Lower lobe of right lung (tissue), 2 donors: ENCODE measurements at regions not wholly inside any gene's neighbourhood (a gene's known extent, or its start where the extent isn't known, plus 50 kb on each side); places are given as distances from the start of the nearest gene placed in this dataset.
A peak's percentile ranks its signal among the peaks of the same experiment; 100 is the strongest.
"Not testable (repeated sequence)": the region's sequence is repeated elsewhere in the genome, so short reads cannot be mapped to it uniquely, and the experiment has no call there.

Experiments
- ATAC-seq, 2 donors: fragments of 200-7000 bp; cut with Tn5 transposase; one replicate each; pipeline ENCODE4 v1.9.1; 2020 to 2022; ENCODE audit warnings: mild to moderate bottlenecking in 2 of 2, moderate library complexity in 2 of 2
- DNase-seq: peaks from one replicate; pipeline ENCODE4 v3.0.0-alpha.2; 2020
- H3K27ac ChIP-seq: fragments of 200-600 bp; one replicate; pipeline ENCODE4 v1.8.0; 2022
- H3K27me3 ChIP-seq: fragments of 200-600 bp; one replicate; pipeline ENCODE4 v1.8.0; 2022; ENCODE audit warnings: low read depth
- H3K36me3 ChIP-seq: fragments of 200-600 bp; one replicate; pipeline ENCODE4 v1.8.0; 2022; ENCODE audit warnings: mild to moderate bottlenecking
- H3K4me1 ChIP-seq: fragments of 200-600 bp; one replicate; pipeline ENCODE4 v1.8.0; 2022
- H3K4me3 ChIP-seq: fragments of 200-600 bp; one replicate; pipeline ENCODE4 v1.8.0; 2022; ENCODE audit warnings: mild to moderate bottlenecking
- H3K9me3 ChIP-seq: fragments of 200-600 bp; one replicate; pipeline ENCODE4 v1.8.0; 2022
- CTCF ChIP-seq: fragments of 200-600 bp; IDR thresholded peaks from one replicate; pipeline ENCODE4 v1.8.0; 2022; ENCODE audit warnings: antibody characterized with exemption, mild to moderate bottlenecking
- intact Hi-C: fragments of 100-400 bp; cut with DNase I; formaldehyde crosslinking; loops from one replicate; pipeline ENCODE4 v1.11.0; 2022
- donor health status: DM: no; HTN: yes; CAD: no; lungs with severe emphysema.

- H3K27ac ChIP-seq, intact Hi-C loops, H3K27me3 ChIP-seq, DNase-seq, H3K4me3 ChIP-seq, H3K9me3 ChIP-seq, H3K4me1 ChIP-seq, H3K36me3 ChIP-seq: not testable (repeated sequence)
- peak; percentile 45 to 57 for ATAC-seq
- peak; percentile 37 for TF ChIP-seq CTCF
Observed at GRCh38 chr11:134941936-134942600, 530.0 kb upstream of the B3GAT1 start.

- H3K4me1 ChIP-seq = peaks cover 4% of the 10 kb centered on the region
- DNase-seq (no peak), ATAC-seq (no peak)
- H3K27me3 ChIP-seq = no peaks in the 10 kb centered on the region
- no peaks in the 10 kb centered on the region for H3K36me3 ChIP-seq
- no peaks in the 10 kb centered on the region for H3K9me3 ChIP-seq
- TF ChIP-seq CTCF = no peak
- intact Hi-C loops = no loop called here
- H3K4me3 ChIP-seq = no peak overlapping the region
- no peak overlapping the region for H3K27ac ChIP-seq
Observed at GRCh38 chr11:134941326-134941725, 529.3 kb upstream of the B3GAT1 start.

GRCh38 chr11:134940441-134941126, 528.5 kb upstream of the B3GAT1 start:
- ATAC-seq (no peak), DNase-seq (no peak)
- intact Hi-C loops = no loop called here
- Histone ChIP-seq H3K36me3 (no peaks in the 10 kb centered on the region), H3K27ac (no peak overlapping the region), H3K4me1 (peaks cover 4% of the 10 kb centered on the region), H3K9me3 (no peaks in the 10 kb centered on the region), H3K4me3 (no peak overlapping the region), H3K27me3 (no peaks in the 10 kb centered on the region)
- TF ChIP-seq CTCF = no peak

- Histone ChIP-seq H3K4me3 (no peak overlapping the region), H3K9me3 (no peaks in the 10 kb centered on the region), H3K36me3 (no peaks in the 10 kb centered on the region), H3K4me1 (peaks cover 4% of the 10 kb centered on the region), H3K27me3 (no peaks in the 10 kb centered on the region), H3K27ac (no peak overlapping the region)
- intact Hi-C loops = no loop called here
- ATAC-seq (no peak), DNase-seq (no peak)
- TF ChIP-seq CTCF = no peak
Observed at GRCh38 chr11:134939905-134940304, 527.9 kb upstream of the B3GAT1 start.

- intact Hi-C loops = no loop called here
- H3K4me1 ChIP-seq = peaks cover 4% of the 10 kb centered on the region
- no peaks in the 10 kb centered on the region for H3K27me3 ChIP-seq
- H3K4me3 ChIP-seq = no peak overlapping the region
- no peak overlapping the region for H3K27ac ChIP-seq
- TF ChIP-seq CTCF = no peak
- ATAC-seq = no peak
- H3K36me3 ChIP-seq = no peaks in the 10 kb centered on the region
- no peak for DNase-seq
- no peaks in the 10 kb centered on the region for H3K9me3 ChIP-seq
Observed at GRCh38 chr11:134939031-134939430, 527.0 kb upstream of the B3GAT1 start.
